Keratinocyte (primary cell): ENCODE measurements at regions not wholly inside any gene's neighbourhood (a gene's known extent, or its start where the extent isn't known, plus 50 kb on each side); places are given as distances from the start of the nearest gene placed in this dataset.

Experiments
- EZH2 ChIP-seq: IDR thresholded peaks from one replicate; pipeline ENCODE4 v1.6.1; 2012; ENCODE audit warnings: inconsistent platforms, mild to moderate bottlenecking, low read length, moderate library complexity
- TF ChIP-seq, protein P1 (sequence below), 3 experiments: IDR thresholded peaks in 1 of 3; conservative IDR thresholded peaks in 1 of 3; optimal IDR thresholded peaks in 1 of 3; 2 replicates in 2 of 3; 3 replicates in 1 of 3; pipeline versions ENCODE3 to v1.5.1; 2011; ENCODE audit warnings: low read length in 3 of 3, mild to moderate bottlenecking in 3 of 3, moderate library complexity in 2 of 3, control low read depth in 1 of 3, inconsistent platforms in 1 of 3; ENCODE audit not compliant: insufficient read depth in 2 of 3; ENCODE audit errors: extremely low read depth in 1 of 3

- TF ChIP-seq, protein P1, sequence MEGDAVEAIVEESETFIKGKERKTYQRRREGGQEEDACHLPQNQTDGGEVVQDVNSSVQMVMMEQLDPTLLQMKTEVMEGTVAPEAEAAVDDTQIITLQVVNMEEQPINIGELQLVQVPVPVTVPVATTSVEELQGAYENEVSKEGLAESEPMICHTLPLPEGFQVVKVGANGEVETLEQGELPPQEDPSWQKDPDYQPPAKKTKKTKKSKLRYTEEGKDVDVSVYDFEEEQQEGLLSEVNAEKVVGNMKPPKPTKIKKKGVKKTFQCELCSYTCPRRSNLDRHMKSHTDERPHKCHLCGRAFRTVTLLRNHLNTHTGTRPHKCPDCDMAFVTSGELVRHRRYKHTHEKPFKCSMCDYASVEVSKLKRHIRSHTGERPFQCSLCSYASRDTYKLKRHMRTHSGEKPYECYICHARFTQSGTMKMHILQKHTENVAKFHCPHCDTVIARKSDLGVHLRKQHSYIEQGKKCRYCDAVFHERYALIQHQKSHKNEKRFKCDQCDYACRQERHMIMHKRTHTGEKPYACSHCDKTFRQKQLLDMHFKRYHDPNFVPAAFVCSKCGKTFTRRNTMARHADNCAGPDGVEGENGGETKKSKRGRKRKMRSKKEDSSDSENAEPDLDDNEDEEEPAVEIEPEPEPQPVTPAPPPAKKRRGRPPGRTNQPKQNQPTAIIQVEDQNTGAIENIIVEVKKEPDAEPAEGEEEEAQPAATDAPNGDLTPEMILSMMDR (optimal IDR thresholded peaks at IDR 0.05 in 1 of 3, IDR thresholded peaks at IDR 0.05 in 1 of 3, conservative IDR thresholded peaks at IDR 0.05 in 1 of 3; ENCODE audit: extremely low read depth in 1 of 3, insufficient read depth in 2 of 3, low read length in 3 of 3), result no peak
- TF ChIP-seq EZH2, result no peak
These were observed 821.3 kb upstream of the API5 start for GRCh38 chr11:42490506-42490905.
